OCI-LY3 (cell line): ENCODE measurements at regions not wholly inside any gene's neighbourhood (a gene's known extent, or its start where the extent isn't known, plus 50 kb on each side); places are given as distances from the start of the nearest gene placed in this dataset.

Experiments used
- EZH2phosphoT487 ChIP-seq: fragments of 200-600 bp; shearing (Covaris generic); IDR thresholded peaks from 2 replicates; pipeline ENCODE4 v1.6.1; 2018; ENCODE audit warnings: antibody characterized with exemption, mixed run types, low read depth
- TF ChIP-seq, protein P1 (sequence below): fragments of 200-600, 300-600 bp; sonication (generic); IDR thresholded peaks from 2 replicates; pipeline ENCODE4 v1.5.1; 2014; ENCODE audit warnings: antibody characterized with exemption, low read length, low read depth

DNA sequence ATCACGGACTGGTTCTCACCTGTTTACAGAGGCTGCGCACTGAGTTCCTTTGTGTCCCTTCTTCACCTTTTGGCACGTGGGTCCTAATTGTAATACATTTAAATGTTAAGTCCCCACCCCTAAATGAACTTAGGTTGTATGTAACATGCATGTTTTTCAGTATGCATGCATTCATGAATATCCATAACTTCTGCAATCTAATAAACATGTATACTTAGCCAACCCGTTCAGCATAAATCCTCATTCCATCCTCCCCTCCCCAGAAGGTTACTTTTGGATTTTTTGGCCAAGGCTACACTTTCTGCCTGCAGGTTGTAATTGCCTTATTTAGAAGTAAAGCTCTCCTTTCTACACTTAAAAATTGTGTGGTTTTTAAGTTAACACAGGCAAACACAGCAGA is 314.7 kb downstream of the SUCLG1 start:
- TF ChIP-seq, protein P1, sequence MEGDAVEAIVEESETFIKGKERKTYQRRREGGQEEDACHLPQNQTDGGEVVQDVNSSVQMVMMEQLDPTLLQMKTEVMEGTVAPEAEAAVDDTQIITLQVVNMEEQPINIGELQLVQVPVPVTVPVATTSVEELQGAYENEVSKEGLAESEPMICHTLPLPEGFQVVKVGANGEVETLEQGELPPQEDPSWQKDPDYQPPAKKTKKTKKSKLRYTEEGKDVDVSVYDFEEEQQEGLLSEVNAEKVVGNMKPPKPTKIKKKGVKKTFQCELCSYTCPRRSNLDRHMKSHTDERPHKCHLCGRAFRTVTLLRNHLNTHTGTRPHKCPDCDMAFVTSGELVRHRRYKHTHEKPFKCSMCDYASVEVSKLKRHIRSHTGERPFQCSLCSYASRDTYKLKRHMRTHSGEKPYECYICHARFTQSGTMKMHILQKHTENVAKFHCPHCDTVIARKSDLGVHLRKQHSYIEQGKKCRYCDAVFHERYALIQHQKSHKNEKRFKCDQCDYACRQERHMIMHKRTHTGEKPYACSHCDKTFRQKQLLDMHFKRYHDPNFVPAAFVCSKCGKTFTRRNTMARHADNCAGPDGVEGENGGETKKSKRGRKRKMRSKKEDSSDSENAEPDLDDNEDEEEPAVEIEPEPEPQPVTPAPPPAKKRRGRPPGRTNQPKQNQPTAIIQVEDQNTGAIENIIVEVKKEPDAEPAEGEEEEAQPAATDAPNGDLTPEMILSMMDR: no peak
- no peak for TF ChIP-seq EZH2phosphoT487
